ENCODE measurements at regions not wholly inside any gene's neighbourhood (a gene's known extent, or its start where the extent isn't known, plus 50 kb on each side); places are given as distances from the start of the nearest gene placed in this dataset.

DNA sequence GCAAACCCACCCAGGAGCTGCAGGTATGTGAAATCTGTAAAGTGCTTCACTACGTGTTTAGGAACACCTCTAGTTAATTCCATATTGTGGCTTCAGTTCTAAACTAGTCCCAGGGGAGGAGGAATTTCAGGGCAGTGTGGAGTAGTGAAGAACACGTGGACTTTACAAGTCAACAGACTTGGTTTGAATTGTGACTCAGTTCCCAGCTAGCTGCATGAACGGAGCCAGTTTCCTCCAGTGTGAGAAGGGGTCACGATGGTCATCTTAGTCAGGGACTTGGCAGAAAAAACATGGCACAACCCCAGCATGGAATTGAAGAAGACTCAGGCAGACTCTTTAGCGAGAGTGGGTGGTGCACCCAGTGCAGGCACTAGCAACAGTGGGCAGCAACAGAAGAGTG, 175.7 kb upstream of the UBL3 start:
- Histone ChIP-seq H3K4me3 (ENCODE audit: low read depth, low read length) (no peak overlapping the region), H3K36me3 (ENCODE audit: control insufficient read depth in 2 of 2, insufficient read depth in 1 of 2, low read length in 2 of 2) (no peaks in the 10 kb centered on the region), H3K27ac (ENCODE audit: extremely low read depth, low read depth, low read length) (no peak overlapping the region), H3K4me1 (ENCODE audit: control insufficient read depth, insufficient read depth, low read length) (no peaks in the 10 kb centered on the region), H3K9me3 (ENCODE audit: control insufficient read depth, insufficient read depth, low read depth, low read length) (no peaks in the 10 kb centered on the region)
- CTCF ChIA-PET = interaction anchor here (0.6 kb wide), 1 partner anchor 319 kb away, joined by 3 read pairs; no protein-coding TSS in a partner anchor
- POLR2A ChIA-PET = no interaction called here
- no peak for TF ChIP-seq ZNF184 (tag by site-specific recombination; IDR thresholded peaks at IDR 0.05)
- no peak for TF ChIP-seq ZNF350 (tag by site-specific recombination; IDR thresholded peaks at IDR 0.05)
- TF ChIP-seq ZNF561 (tag by site-specific recombination; IDR thresholded peaks at IDR 0.05; ENCODE audit: borderline replicate concordance) = no peak
- TF ChIP-seq ZNF48 (tag by site-specific recombination; IDR thresholded peaks at IDR 0.05) = no peak
- TF ChIP-seq ZNF639 (tag by site-specific recombination; IDR thresholded peaks at IDR 0.05) = no peak
- TF ChIP-seq, protein P1, sequence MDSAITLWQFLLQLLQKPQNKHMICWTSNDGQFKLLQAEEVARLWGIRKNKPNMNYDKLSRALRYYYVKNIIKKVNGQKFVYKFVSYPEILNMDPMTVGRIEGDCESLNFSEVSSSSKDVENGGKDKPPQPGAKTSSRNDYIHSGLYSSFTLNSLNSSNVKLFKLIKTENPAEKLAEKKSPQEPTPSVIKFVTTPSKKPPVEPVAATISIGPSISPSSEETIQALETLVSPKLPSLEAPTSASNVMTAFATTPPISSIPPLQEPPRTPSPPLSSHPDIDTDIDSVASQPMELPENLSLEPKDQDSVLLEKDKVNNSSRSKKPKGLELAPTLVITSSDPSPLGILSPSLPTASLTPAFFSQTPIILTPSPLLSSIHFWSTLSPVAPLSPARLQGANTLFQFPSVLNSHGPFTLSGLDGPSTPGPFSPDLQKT (IDR thresholded peaks at IDR 0.05; ENCODE audit: borderline replicate concordance, low read depth, low read length) = no peak
- no peak for TF ChIP-seq GLI2 (tag by site-specific recombination; IDR thresholded peaks at IDR 0.05; ENCODE audit: borderline replicate concordance, low read depth)
- TF ChIP-seq ZNF433 (tag by site-specific recombination; IDR thresholded peaks at IDR 0.05; ENCODE audit: low read depth) = no peak
- TF ChIP-seq, protein P2, sequence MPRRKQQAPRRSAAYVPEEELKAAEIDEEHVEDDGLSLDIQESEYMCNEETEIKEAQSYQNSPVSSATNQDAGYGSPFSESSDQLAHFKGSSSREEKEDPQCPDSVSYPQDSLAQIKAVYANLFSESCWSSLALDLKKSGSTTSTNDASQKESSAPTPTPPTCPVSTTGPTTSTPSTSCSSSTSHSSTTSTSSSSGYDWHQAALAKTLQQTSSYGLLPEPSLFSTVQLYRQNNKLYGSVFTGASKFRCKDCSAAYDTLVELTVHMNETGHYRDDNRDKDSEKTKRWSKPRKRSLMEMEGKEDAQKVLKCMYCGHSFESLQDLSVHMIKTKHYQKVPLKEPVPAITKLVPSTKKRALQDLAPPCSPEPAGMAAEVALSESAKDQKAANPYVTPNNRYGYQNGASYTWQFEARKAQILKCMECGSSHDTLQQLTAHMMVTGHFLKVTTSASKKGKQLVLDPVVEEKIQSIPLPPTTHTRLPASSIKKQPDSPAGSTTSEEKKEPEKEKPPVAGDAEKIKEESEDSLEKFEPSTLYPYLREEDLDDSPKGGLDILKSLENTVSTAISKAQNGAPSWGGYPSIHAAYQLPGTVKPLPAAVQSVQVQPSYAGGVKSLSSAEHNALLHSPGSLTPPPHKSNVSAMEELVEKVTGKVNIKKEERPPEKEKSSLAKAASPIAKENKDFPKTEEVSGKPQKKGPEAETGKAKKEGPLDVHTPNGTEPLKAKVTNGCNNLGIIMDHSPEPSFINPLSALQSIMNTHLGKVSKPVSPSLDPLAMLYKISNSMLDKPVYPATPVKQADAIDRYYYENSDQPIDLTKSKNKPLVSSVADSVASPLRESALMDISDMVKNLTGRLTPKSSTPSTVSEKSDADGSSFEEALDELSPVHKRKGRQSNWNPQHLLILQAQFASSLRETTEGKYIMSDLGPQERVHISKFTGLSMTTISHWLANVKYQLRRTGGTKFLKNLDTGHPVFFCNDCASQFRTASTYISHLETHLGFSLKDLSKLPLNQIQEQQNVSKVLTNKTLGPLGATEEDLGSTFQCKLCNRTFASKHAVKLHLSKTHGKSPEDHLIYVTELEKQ (tag by site-specific recombination; IDR thresholded peaks at IDR 0.05; ENCODE audit: borderline replicate concordance) = no peak
- no peak for TF ChIP-seq RBAK (tag by site-specific recombination; IDR thresholded peaks at IDR 0.05)
- TF ChIP-seq GLIS1 (tag by site-specific recombination; IDR thresholded peaks at IDR 0.05) = no peak
- TF ChIP-seq ZNF707 (tag by site-specific recombination; IDR thresholded peaks at IDR 0.05) = no peak
- TF ChIP-seq ZNF600 (tag by site-specific recombination; IDR thresholded peaks at IDR 0.05) = no peak
- TF ChIP-seq ZNF114 (tag by site-specific recombination; IDR thresholded peaks at IDR 0.05) = no peak
- no peak for TF ChIP-seq ZNF302 (tag by site-specific recombination; IDR thresholded peaks at IDR 0.05; ENCODE audit: low read depth)
- TF ChIP-seq ZBTB21 (tag by site-specific recombination; IDR thresholded peaks at IDR 0.05) = no peak
- no peak for TF ChIP-seq YY1 (tag by site-specific recombination; IDR thresholded peaks at IDR 0.05)
- TF ChIP-seq OSR2 (tag by site-specific recombination; IDR thresholded peaks at IDR 0.05) = no peak
- no peak for TF ChIP-seq SETDB1 (IDR thresholded peaks at IDR 0.05; ENCODE audit: insufficient read length, low read length)
- TF ChIP-seq ZNF239 (tag by site-specific recombination; IDR thresholded peaks at IDR 0.05) = no peak

GRCh38 chr13:30025351-30025750, 174.9 kb upstream of the UBL3 start:
- Histone ChIP-seq H3K36me3 (ENCODE audit: control insufficient read depth in 2 of 2, insufficient read depth in 1 of 2, low read length in 2 of 2) (no peaks in the 10 kb centered on the region), H3K27ac (ENCODE audit: extremely low read depth, low read depth, low read length) (no peak overlapping the region), H3K4me1 (ENCODE audit: control insufficient read depth, insufficient read depth, low read length) (no peaks in the 10 kb centered on the region), H3K4me3 (ENCODE audit: low read depth, low read length) (no peak overlapping the region), H3K9me3 (ENCODE audit: control insufficient read depth, insufficient read depth, low read depth, low read length) (no peaks in the 10 kb centered on the region)
- POLR2A ChIA-PET = no interaction called here
- CTCF ChIA-PET = no interaction called here
- TF ChIP-seq ZNF658 (tag by site-specific recombination; IDR thresholded peaks at IDR 0.05) = no peak
- TF ChIP-seq ZNF184 (tag by site-specific recombination; IDR thresholded peaks at IDR 0.05) = no peak
- no peak for TF ChIP-seq ZNF501 (tag by site-specific recombination; IDR thresholded peaks at IDR 0.05)
- TF ChIP-seq ZXDB (tag by site-specific recombination; IDR thresholded peaks at IDR 0.05) = no peak
- no peak for TF ChIP-seq ZNF221 (tag by site-specific recombination; IDR thresholded peaks at IDR 0.05; ENCODE audit: borderline replicate concordance)
- TF ChIP-seq ZNF37A (tag by site-specific recombination; IDR thresholded peaks at IDR 0.05) = no peak
- no peak for TF ChIP-seq ZNF248 (tag by site-specific recombination; IDR thresholded peaks at IDR 0.05)
- TF ChIP-seq ZNF514 (tag by site-specific recombination; IDR thresholded peaks at IDR 0.05) = no peak
